A549 (cell line): ENCODE measurements at regions not wholly inside any gene's neighbourhood (a gene's known extent, or its start where the extent isn't known, plus 50 kb on each side); places are given as distances from the start of the nearest gene placed in this dataset.

Experiments
- ATAC-seq, 2 experiments: fragments of 200-7000 bp in 1 of 2; fragments of >200 bp in 1 of 2; cut with Nextera tagmentation in 1 of 2; cut with Tn5 transposase in 1 of 2; 3 replicates each; pipeline versions ENCODE4 v1.8.0 to v1.9.1; 2018 to 2020; ENCODE audit warnings: mild to moderate bottlenecking in 1 of 2, moderate library complexity in 1 of 2
- CTCF ChIA-PET: fragments of 300-600 bp; sonication (Branson Sonifier 250); formaldehyde crosslinking; extraction: SDS; loops from one replicate; lab custom pipeline; 2021; ENCODE audit warnings: antibody characterized with exemption, inconsistent platforms; lab: Yijun Ruan, JAX
- POLR2A ChIA-PET: fragments of 350-600 bp; formaldehyde crosslinking; extraction: SDS; loops from one replicate; lab custom pipeline; 2021; ENCODE audit warnings: antibody characterized with exemption, inconsistent platforms; lab: Yijun Ruan, JAX
- DNase-seq, 2 experiments: peaks; one replicate each; pipeline versions ENCODE4 v3.0.0 to v3.0.0-alpha.2; 2011 to 2016; ENCODE audit warnings: low read depth in 1 of 2, low spot score in 1 of 2
- FAIRE-seq: peaks from 2 replicates; lab custom pipeline; 2011; peaks lifted over from hg19 to GRCh38; lab: Jason Lieb, UNC
- H3K27ac ChIP-seq, 2 experiments: fragments of >200 bp; sonication (Bioruptor Twin); formaldehyde crosslinking; 3 replicates each; pipeline ENCODE4 v1.5.1; 2016 to 2017
- H3K4me1 ChIP-seq: fragments of >200 bp; sonication (Bioruptor Twin); formaldehyde crosslinking; 3 replicates; pipeline ENCODE4 v1.6.1; 2016
- H3K4me2 ChIP-seq: fragments of >200 bp; sonication (Bioruptor Twin); formaldehyde crosslinking; 3 replicates; pipeline ENCODE4 v1.6.1; 2016
- H3K4me3 ChIP-seq: fragments of >200 bp; sonication (Bioruptor Twin); formaldehyde crosslinking; 3 replicates; pipeline ENCODE4 v1.5.1; 2016
- H3K9me3 ChIP-seq: fragments of >200 bp; sonication (Bioruptor Twin); formaldehyde crosslinking; 3 replicates; pipeline ENCODE4 v1.6.1; 2016
- BCL3 ChIP-seq: fragments of >200 bp; sonication (Bioruptor Twin); formaldehyde crosslinking; IDR thresholded peaks from 3 replicates; pipeline ENCODE4 v1.6.1; 2016
- BHLHE40 ChIP-seq: IDR thresholded peaks from 2 replicates; pipeline ENCODE4 v1.6.1; 2012; ENCODE audit warnings: low read depth, low read length, inconsistent platforms
- CBX2 ChIP-seq: fragments of 200-600 bp; sonication (generic); IDR thresholded peaks from 2 replicates; pipeline ENCODE4 v1.6.1; 2016; ENCODE audit warnings: low read depth, mild to moderate bottlenecking, borderline replicate concordance
- CHD4 ChIP-seq: fragments of 200-600 bp; sonication (generic); IDR thresholded peaks from 2 replicates; pipeline ENCODE4 v1.6.1; 2016; ENCODE audit warnings: antibody characterized with exemption, mild to moderate bottlenecking, borderline replicate concordance
- EHF ChIP-seq: fragments of 250-450 bp; sonication (Bioruptor Pico); IDR thresholded peaks from 2 replicates; pipeline ENCODE4 v1.5.0; 2020; ENCODE audit warnings: mild to moderate bottlenecking
- HMGXB4 ChIP-seq: fragments of 250-450 bp; sonication (Bioruptor Pico); IDR thresholded peaks from 2 replicates; pipeline ENCODE4 v1.5.0; 2021; ENCODE audit warnings: mild to moderate bottlenecking, moderate library complexity, borderline replicate concordance
- HOXA7 ChIP-seq: fragments of 250-450 bp; sonication (Bioruptor Pico); IDR thresholded peaks from 2 replicates; pipeline ENCODE4 v1.5.0; 2020; ENCODE audit warnings: mild to moderate bottlenecking, moderate library complexity
- HOXB5 ChIP-seq: fragments of 250-450 bp; sonication (Bioruptor Pico); IDR thresholded peaks from 2 replicates; pipeline ENCODE4 v1.5.0; 2020; ENCODE audit warnings: mild to moderate bottlenecking, moderate library complexity
- JUN ChIP-seq, 2 experiments: fragments of >200 bp; sonication (Bioruptor Twin); formaldehyde crosslinking; IDR thresholded peaks; 2 replicates in 1 of 2; 3 replicates in 1 of 2; pipeline ENCODE4 v1.6.1; 2016 to 2017
- KDM1A ChIP-seq: fragments of 200-600 bp; sonication (generic); IDR thresholded peaks from 2 replicates; pipeline ENCODE4 v1.6.1; 2016; ENCODE audit warnings: low read depth, mild to moderate bottlenecking
- MAFK ChIP-seq: fragments of 450-650 bp; IDR thresholded peaks from 2 replicates; pipeline ENCODE4 v1.6.1; 2014; ENCODE audit not compliant: partially characterized antibody
- MAZ ChIP-seq: fragments of 150-350 bp; IDR thresholded peaks from 2 replicates; pipeline ENCODE4 v1.6.1; 2014; ENCODE audit warnings: antibody characterized with exemption, low read depth, low read length, borderline replicate concordance
- NFE2L2 ChIP-seq: fragments of 150-350 bp; conservative IDR thresholded peaks from 2 replicates; pipeline ENCODE4 v1.6.1; 2014; ENCODE audit warnings: low read length
- PBX3 ChIP-seq: IDR thresholded peaks from 2 replicates; pipeline ENCODE4 v1.6.1; 2012
- RAD21 ChIP-seq, 2 experiments: fragments of >200 bp in 1 of 2; sonication (Bioruptor Twin) in 1 of 2; formaldehyde crosslinking in 1 of 2; IDR thresholded peaks in 1 of 2; conservative IDR thresholded peaks in 1 of 2; 2 replicates in 1 of 2; 3 replicates in 1 of 2; pipeline ENCODE4 v1.6.1; 2012 to 2018; ENCODE audit warnings: inconsistent platforms in 1 of 2
- RNF2 ChIP-seq: fragments of 200-600 bp; sonication (generic); IDR thresholded peaks from 2 replicates; pipeline ENCODE4 v1.6.1; 2016; ENCODE audit warnings: low read depth, mild to moderate bottlenecking, antibody characterized with exemption, moderate library complexity, borderline replicate concordance
- SREBF2 ChIP-seq: fragments of 450-650 bp; IDR thresholded peaks from 2 replicates; pipeline ENCODE4 v1.6.1; 2014; ENCODE audit warnings: mild to moderate bottlenecking, moderate library complexity
- ZSCAN20 ChIP-seq: fragments of 250-450 bp; sonication (Bioruptor Pico); IDR thresholded peaks from 2 replicates; pipeline ENCODE4 v1.8.0; 2022; ENCODE audit warnings: mild to moderate bottlenecking, moderate library complexity
- WGBS: methylation state at CpG from one replicate; pipeline ENCODE4 v1.1.6; 2017; ENCODE audit errors: missing lambda C conversion rate; 5-methylcytosine and 5-hydroxymethylcytosine counted together

GRCh38 chr4:138013625-138014024 is 228.5 kb downstream of the SLC7A11 start:
- WGBS = 65% methylated on average over 3 of the region's 3 CpGs
- Histone ChIP-seq H3K4me3 (no peak overlapping the region), H3K27ac (no peak overlapping the region), H3K9me3 (no peaks in the 10 kb centered on the region), H3K4me2 (no peak overlapping the region), H3K4me1 (no peaks in the 10 kb centered on the region)
- no peak for TF ChIP-seq EHF (CRISPR knock-in tag)
- TF ChIP-seq BHLHE40 = no peak
- TF ChIP-seq CBX2 = no peak
- no peak for TF ChIP-seq MAZ
- TF ChIP-seq MAFK = peak; percentile 23
- ATAC-seq (no peak), FAIRE-seq (no peak), DNase-seq (no peak)
- ChIA-PET CTCF (no interaction called here), POLR2A (no interaction called here)

- Histone ChIP-seq H3K4me3 (no peak overlapping the region), H3K9me3 (no peaks in the 10 kb centered on the region), H3K4me1 (no peaks in the 10 kb centered on the region), H3K4me2 (no peak overlapping the region), H3K27ac (no peak overlapping the region)
- no peak for FAIRE-seq
- TF ChIP-seq MAFK (no peak), HOXB5 (CRISPR knock-in tag) (no peak), SREBF2 (no peak), CHD4 (no peak), HMGXB4 (CRISPR knock-in tag) (no peak), RNF2 (no peak), JUN (IDR thresholded peaks at IDR 0.05) (no peak), EHF (CRISPR knock-in tag) (no peak), ZSCAN20 (no peak), HOXA7 (CRISPR knock-in tag) (no peak), NFE2L2 (no peak), RAD21 (conservative IDR thresholded peaks at IDR 0.05 in 1 of 2, IDR thresholded peaks at IDR 0.05 in 1 of 2) (no peak)
- no peak for ATAC-seq
- ChIA-PET CTCF (no interaction called here), POLR2A (no interaction called here)
- DNase-seq = no peak
These were observed 231.5 kb downstream of the SLC7A11 start for GRCh38 chr4:138010639-138011038.

- CTCF ChIA-PET = interaction anchor here (1.0 kb wide), 1 partner anchor 83 kb away, joined by 3 read pairs; no protein-coding TSS in a partner anchor
- no peaks in the 10 kb centered on the region for H3K9me3 ChIP-seq
- WGBS = 85% methylated on average over 1 of the region's 1 CpG
These were observed 234.6 kb downstream of the SLC7A11 start for GRCh38 chr4:138007572-138007971.

More at GRCh38 chr4:138007572-138007971, 234.6 kb downstream of the SLC7A11 start:
- POLR2A ChIA-PET = no interaction called here
- FAIRE-seq = no peak
- ATAC-seq = peak; percentile 56 to 62; a peak in 3 of 6 replicates
- no peak overlapping the region for H3K4me3 ChIP-seq
- no peaks in the 10 kb centered on the region for H3K4me1 ChIP-seq
- no peak for DNase-seq
- H3K27ac ChIP-seq = no peak overlapping the region
- TF ChIP-seq KDM1A (no peak), PBX3 (no peak), BCL3 (no peak)
- TF ChIP-seq, all 56 proteins: peak for 0
- no peak overlapping the region for H3K4me2 ChIP-seq
